NCI-H1930 (cell line): ENCODE measurements at regions not wholly inside any gene's neighbourhood (a gene's known extent, or its start where the extent isn't known, plus 50 kb on each side); places are given as distances from the start of the nearest gene placed in this dataset.

Source experiments
- DNase-seq, 2 experiments: peaks; one replicate each; lab custom pipeline; 2025; lab: John Stamatoyannopoulos, UW

GRCh38 chr2:221285148-221285547 lies 287.0 kb downstream of the EPHA4 start:
- DNase-seq, result no peak

- no peak for DNase-seq
Observed at GRCh38 chr2:221286406-221286805, 285.7 kb downstream of the EPHA4 start.

- DNase-seq, result no peak
Observed at GRCh38 chr2:221289389-221289788, 282.7 kb downstream of the EPHA4 start.

DNA sequence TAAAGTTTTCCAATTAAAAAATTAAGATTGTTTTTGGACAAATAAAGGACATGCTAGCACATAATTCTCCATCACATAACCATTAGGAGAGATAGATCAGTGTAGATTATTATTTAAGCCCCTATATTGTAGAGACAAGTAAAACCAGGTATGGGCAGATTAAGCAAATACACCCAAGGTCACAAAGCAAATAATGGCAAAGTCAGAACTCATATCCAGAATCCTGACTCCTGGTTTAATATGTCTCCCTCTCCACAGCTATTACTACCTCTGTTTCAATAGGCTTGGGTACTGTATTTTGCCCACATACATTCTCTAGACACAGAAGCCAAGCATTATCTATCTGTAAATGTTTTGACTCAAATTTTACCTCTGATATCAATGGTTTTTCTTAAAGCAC lies 282.3 kb downstream of the EPHA4 start:
- no peak for DNase-seq

DNA sequence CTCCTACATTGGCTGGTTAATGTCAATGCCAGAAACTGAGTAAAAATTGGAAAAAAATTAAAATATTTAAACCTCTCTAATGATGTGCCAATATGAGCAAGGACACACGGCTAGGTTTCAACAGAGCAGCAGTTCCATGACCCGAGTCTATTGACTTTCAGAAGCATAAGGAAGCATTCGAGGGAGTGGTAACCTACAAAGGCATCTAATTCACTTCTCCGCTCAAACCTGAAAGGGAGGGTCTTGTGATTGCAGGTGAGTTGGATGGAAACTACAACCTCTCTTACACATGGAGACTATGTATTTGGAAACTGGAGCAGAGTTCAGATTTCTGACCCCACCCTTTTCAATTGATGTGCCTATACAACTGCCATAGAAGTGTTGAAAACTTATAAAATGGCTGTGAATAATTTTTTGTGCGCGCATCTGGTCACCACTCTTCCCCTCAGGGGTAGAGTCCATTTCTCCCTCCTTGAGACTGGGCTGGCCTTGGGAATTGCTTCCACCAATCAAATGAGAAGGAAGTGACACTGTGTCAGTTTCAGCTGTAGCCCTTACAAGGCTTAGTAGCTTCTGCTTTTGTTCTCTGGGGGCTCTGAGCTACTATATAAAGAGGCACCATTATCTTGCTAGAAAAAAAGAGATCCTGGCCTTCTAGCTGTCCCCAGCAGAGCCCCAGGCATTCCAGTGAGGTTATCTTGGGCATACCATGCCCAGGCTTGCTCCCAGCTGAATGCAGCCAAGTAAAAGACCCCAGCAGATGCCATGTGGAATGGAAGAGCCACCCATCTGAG lies 278.0 kb downstream of the EPHA4 start:
- DNase-seq, result no peak

DNA sequence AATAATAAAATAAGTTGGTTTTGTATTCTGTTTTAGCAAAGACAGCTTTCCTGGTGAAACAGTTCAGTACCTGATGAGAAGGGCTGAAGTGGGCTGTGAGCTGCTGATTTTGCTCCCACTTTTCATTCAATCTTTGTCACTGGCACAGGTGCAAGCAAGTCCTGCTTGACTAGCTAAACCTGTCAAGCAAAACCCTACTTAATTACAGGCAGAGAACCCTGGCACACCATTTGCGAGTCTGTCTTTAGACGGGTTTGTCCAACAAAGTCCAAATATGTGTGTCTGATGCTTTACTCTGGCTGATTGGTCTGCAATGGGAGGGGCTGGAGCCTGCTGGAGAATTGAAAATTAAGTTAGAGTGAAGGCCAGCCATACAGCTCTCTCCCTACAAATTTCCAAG lies 267.2 kb downstream of the EPHA4 start:
- DNase-seq, result no peak

DNA sequence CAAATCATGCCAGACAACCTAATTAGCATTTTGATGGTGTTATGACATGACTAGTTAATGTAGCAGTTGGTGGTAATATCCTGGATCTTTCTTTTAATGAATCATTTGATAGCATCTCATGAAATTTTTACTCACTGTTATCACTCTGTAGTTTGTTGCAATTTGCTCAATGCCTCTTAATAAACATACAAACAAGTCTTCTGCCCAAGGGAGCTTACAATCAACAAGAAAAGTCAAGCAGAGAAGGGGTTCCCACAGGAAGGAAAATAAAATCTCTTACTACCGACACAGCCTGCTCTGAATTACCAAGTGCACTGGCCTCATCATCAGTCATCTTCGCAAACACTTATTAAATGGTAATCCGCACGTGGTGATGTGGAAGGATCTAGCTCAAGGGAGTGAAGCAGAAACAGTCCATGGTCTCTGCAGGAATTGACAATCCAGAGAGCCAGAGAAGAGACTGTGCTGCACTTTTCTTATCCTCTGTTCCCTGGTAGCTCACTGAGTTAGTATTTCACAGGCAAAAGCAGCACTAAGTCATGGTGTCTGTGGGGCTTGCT lies 263.5 kb downstream of the EPHA4 start:
- DNase-seq, result no peak

DNA sequence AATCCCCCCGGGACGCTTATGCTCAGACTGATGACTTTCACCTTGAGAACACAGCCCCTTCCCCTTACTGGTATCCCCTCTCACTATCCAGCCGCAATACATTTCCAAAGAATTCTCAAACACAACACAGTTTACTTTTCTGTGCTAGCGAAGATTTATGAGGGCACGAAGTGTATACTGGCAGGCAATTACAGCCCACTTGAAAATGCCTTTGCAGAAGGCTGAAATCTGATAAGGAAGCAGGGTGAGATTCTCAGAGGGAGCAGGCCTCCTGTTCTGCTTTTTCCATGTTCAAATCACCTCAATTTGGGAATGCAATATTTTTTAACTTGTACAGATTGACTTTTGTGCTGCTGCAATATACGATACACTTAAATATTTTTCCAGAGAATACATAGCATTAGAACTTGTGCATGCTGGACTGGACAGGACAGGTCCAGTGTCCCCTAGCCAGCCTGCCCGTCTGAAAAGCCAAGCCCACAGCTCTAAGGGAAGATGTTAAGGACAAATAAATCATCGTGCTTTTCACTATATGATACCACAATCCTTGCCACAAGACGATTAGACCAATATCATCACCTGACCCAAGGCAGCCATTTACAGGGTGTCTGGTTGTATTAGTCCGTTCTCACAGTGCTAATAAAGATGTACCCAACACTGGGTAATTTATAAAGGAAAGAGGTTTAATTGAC lies 262.1 kb downstream of the EPHA4 start:
- no peak for DNase-seq

- DNase-seq, result no peak
Observed at GRCh38 chr2:221310730-221311129, 261.4 kb downstream of the EPHA4 start.

DNA sequence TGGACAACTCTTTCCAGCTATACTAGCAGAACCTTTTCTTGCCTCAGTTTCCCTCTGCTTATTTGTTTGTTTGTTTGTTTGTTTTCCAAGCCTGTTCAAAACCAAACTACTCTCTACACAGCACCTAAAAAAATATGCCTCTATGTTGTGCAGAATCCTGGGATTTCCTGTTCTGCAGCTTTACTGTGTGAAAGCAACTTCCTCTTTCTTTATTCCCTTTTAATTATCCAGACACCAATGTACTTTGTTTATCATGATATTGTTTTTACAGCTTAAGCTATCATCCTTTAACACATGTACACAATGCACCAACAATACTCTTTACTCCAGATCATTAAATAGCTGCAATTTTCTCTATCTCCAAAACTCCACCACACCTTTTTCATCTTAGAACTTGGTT lies 259.5 kb downstream of the EPHA4 start:
- no peak for DNase-seq

GRCh38 chr2:221314786-221315185 lies 257.3 kb downstream of the EPHA4 start:
- DNase-seq, result no peak

DNA sequence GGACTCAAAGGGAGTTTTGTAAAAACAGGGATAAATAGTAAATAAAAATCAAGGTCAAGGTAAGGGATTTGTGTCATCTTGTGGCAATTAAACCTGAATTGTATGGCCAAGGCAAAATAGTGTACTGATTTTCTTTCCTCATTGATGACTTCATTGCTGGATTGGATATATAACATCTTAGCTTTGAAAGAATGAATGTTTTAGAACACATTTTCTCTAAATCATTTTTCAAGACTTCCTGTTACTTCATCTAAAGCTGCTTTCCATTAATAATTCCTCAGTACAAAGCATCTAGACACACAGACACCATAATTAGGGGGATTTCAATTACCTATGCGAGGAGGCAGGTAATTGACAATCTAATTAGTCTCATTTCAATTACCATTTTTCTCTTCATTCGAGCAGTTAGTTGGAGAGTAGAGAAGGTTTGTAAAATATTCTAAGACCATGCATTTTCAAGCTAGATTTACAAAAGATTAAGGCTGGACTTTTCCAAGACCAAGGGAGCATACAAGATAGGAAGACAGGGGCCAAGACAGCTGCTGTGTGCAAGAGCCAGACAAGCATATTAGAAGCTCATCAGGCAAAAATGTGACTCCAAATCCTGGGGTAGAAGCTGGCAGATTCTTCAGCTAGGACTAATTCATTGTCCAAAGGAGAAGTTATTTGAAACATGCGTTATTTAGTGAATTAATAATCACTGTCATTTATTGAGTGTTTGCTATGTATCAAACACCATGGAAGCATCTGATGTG lies 253.6 kb downstream of the EPHA4 start:
- no peak for DNase-seq

DNA sequence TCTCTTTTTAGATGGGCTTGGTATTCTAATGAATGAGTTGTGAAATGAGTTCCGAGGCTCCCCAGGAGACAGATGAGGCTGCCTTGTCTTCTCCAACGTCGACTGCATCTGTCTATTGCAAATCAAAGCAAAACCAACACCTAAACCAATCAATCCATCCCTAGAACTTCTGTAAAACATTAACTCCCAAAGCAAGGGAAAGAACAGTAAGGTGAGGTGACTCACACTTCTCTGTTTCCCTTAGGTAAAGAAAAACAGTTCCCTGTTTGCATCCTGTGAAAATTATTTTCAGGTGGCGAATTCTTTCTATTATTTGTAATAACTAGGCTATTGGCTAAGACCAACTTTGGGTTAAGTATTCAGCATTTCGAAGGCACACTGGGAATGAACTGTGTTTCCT lies 249.4 kb downstream of the EPHA4 start:
- DNase-seq, result no peak

DNA sequence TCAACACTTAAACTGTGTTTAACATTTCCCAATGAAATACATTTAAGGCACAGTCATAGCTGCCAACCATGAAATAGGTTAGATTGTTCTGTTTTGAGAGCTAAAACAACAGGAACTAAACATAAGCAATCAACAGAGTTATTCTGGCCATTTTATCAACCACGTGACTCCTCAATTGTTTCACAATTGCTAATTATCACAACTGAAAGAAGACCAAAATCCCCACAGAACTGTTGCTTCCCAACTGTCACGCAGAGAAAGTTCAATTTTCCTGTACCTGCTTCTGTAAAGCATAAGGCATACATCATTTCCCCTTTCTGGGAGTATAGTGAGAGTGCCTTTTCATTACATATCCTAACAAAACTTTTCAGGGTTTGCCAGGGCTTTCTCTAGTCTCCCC lies 248.6 kb downstream of the EPHA4 start:
- DNase-seq, result no peak

GRCh38 chr2:221330436-221330835 lies 241.7 kb downstream of the EPHA4 start:
- no peak for DNase-seq

GRCh38 chr2:221334481-221335218 lies 237.5 kb downstream of the EPHA4 start:
- DNase-seq, result no peak

- DNase-seq, result no peak
Observed at GRCh38 chr2:221335219-221335752, 236.8 kb downstream of the EPHA4 start.

GRCh38 chr2:221336967-221337366 lies 235.1 kb downstream of the EPHA4 start:
- DNase-seq, result no peak

GRCh38 chr2:221337957-221338685 lies 234.0 kb downstream of the EPHA4 start:
- no peak for DNase-seq

DNA sequence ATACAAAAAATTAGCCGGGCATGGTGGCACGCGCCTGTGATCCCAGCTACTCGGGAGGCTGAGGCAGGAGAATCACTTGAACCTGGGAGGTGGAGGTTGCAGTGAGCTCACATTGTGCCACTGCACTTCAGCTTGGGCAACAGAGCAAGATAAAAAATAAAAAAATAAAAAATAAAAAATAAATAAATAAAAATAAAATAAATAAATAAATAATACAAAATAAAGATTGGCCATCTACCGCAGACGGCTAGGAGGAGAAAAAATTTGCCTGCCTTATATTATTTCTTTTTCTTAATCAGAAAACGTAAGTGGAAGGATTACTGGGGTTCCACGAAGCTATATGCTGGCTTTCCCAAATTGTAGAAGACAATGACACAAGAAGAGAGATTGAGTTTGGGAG lies 229.7 kb downstream of the EPHA4 start:
- DNase-seq, result no peak

DNA sequence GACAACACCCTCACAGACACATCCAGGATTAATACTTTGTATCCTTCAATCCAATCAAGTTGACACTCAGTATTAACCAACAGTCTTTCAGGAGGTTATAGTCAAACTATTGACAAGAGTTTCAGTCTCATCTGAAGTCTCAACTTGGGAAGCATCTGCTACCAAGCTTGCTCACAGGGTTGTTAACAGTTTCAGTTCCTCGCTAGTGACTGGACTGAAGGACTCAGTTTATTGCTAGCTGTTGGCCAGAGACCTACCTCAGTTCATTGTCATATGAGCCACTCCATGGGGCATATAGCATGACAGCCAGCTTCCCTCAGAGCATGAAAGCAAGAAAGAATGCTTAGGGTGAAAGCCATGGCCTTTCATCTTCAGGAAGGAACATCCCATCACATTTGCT lies 228.6 kb downstream of the EPHA4 start:
- no peak for DNase-seq
